Mesenchymal stem cell (in vitro differentiated cells and primary cell): ENCODE measurements at regions not wholly inside any gene's neighbourhood (a gene's known extent, or its start where the extent isn't known, plus 50 kb on each side); places are given as distances from the start of the nearest gene placed in this dataset.

Source experiments
- DNase-seq: peaks from one replicate; pipeline ENCODE4 v3.0.0-alpha.2; 2013
- H2AFZ ChIP-seq: one replicate; pipeline ENCODE4 v1.6.1; 2013; ENCODE audit warnings: low read depth, mild to moderate bottlenecking, control low read depth, inconsistent platforms, low read length, moderate library complexity
- H2AK5ac ChIP-seq: 2 replicates; pipeline ENCODE4 v1.6.1; 2013; ENCODE audit warnings: low read length, moderate library complexity, mild to moderate bottlenecking, inconsistent platforms; ENCODE audit not compliant: severe bottlenecking
- H2BK120ac ChIP-seq: one replicate; pipeline ENCODE4 v1.6.1; 2013; ENCODE audit warnings: low read depth, mild to moderate bottlenecking, inconsistent platforms, low read length, moderate library complexity
- H2BK12ac ChIP-seq, 2 experiments: one replicate each; pipeline ENCODE4 v1.6.1; 2013; ENCODE audit warnings: inconsistent platforms in 2 of 2, low read length in 2 of 2, mild to moderate bottlenecking in 2 of 2, moderate library complexity in 2 of 2, control low read depth in 1 of 2
- H2BK15ac ChIP-seq: one replicate; pipeline ENCODE4 v1.6.1; 2013; ENCODE audit warnings: mild to moderate bottlenecking, low read depth, inconsistent platforms; ENCODE audit not compliant: poor library complexity, severe bottlenecking
- H2BK5ac ChIP-seq: 2 replicates; pipeline ENCODE4 v1.6.1; 2013; ENCODE audit warnings: low read depth, mild to moderate bottlenecking, low read length, control low read depth, inconsistent platforms; ENCODE audit not compliant: poor library complexity, severe bottlenecking
- H3K14ac ChIP-seq, 2 experiments: one replicate each; pipeline ENCODE4 v1.6.1; 2013; ENCODE audit warnings: inconsistent platforms in 2 of 2, low read length in 2 of 2, control low read depth in 1 of 2, mild to moderate bottlenecking in 1 of 2, moderate library complexity in 1 of 2
- H3K18ac ChIP-seq, 2 experiments: one replicate each; pipeline ENCODE4 v1.6.1; 2013; ENCODE audit warnings: inconsistent platforms in 2 of 2, low read length in 2 of 2, control low read depth in 1 of 2, low read depth in 1 of 2, mild to moderate bottlenecking in 1 of 2
- H3K23ac ChIP-seq, 2 experiments: one replicate each; pipeline ENCODE4 v1.6.1; 2013; ENCODE audit warnings: inconsistent platforms in 2 of 2, low read length in 2 of 2, mild to moderate bottlenecking in 2 of 2, moderate library complexity in 2 of 2, control low read depth in 1 of 2
- H3K27ac ChIP-seq: 2 replicates; pipeline ENCODE4 v1.5.1; 2013; ENCODE audit warnings: mild to moderate bottlenecking, moderate library complexity, low read length, control low read depth, inconsistent platforms; ENCODE audit not compliant: poor library complexity, severe bottlenecking
- H3K27me3 ChIP-seq, 2 experiments: 2 replicates each; pipeline versions ENCODE4 v1.6.1 to v1.7.0; 2013; ENCODE audit warnings: low read length in 2 of 2, mild to moderate bottlenecking in 2 of 2, moderate library complexity in 2 of 2, control low read depth in 1 of 2, inconsistent platforms in 1 of 2; ENCODE audit not compliant: control insufficient read depth in 1 of 2, insufficient read depth in 1 of 2
- H3K36me3 ChIP-seq, 2 experiments: 2 replicates each; pipeline versions ENCODE4 v1.6.1 to v1.7.0; 2013; ENCODE audit warnings: low read length in 2 of 2, control low read depth in 1 of 2, inconsistent platforms in 1 of 2, low read depth in 1 of 2, mild to moderate bottlenecking in 1 of 2; ENCODE audit not compliant: insufficient read depth in 2 of 2, control insufficient read depth in 1 of 2
- H3K4ac ChIP-seq, 2 experiments: one replicate each; pipeline ENCODE4 v1.6.1; 2013; ENCODE audit warnings: inconsistent platforms in 2 of 2, low read length in 2 of 2, mild to moderate bottlenecking in 2 of 2, moderate library complexity in 2 of 2, control low read depth in 1 of 2, low read depth in 1 of 2
- H3K4me1 ChIP-seq: 2 replicates; pipeline ENCODE4 v1.6.1; 2013; ENCODE audit warnings: low read depth, low read length, control low read depth; ENCODE audit not compliant: control insufficient read depth, insufficient read depth
- H3K4me2 ChIP-seq: 2 replicates; pipeline ENCODE4 v1.6.1; 2013; ENCODE audit warnings: low read length, mild to moderate bottlenecking, inconsistent platforms; ENCODE audit not compliant: poor library complexity, severe bottlenecking
- H3K4me3 ChIP-seq, 2 experiments: 2 replicates each; pipeline versions ENCODE4 v1.5.1 to v1.7.0; 2013; ENCODE audit warnings: low read length in 2 of 2, mild to moderate bottlenecking in 2 of 2, control low read depth in 1 of 2, low read depth in 1 of 2; ENCODE audit not compliant: insufficient read depth in 1 of 2
- H3K79me1 ChIP-seq: replicated peaks from 2 replicates; pipeline ENCODE4 v1.6.1; 2013; ENCODE audit warnings: mild to moderate bottlenecking, control low read depth, low read length, inconsistent platforms; ENCODE audit not compliant: poor library complexity, severe bottlenecking
- H3K9ac ChIP-seq: 2 replicates; pipeline ENCODE4 v1.7.0; 2013; ENCODE audit warnings: mild to moderate bottlenecking, low read length, moderate library complexity
- H3K9me3 ChIP-seq: 2 replicates; pipeline ENCODE4 v1.7.0; 2013; ENCODE audit warnings: mild to moderate bottlenecking, low read length; ENCODE audit not compliant: control insufficient read depth
- H4K8ac ChIP-seq: one replicate; pipeline ENCODE4 v1.6.1; 2013; ENCODE audit warnings: inconsistent platforms, mild to moderate bottlenecking, low read length, moderate library complexity
- H4K91ac ChIP-seq: one replicate; pipeline ENCODE4 v1.6.1; 2013; ENCODE audit warnings: mild to moderate bottlenecking, low read length, inconsistent platforms
- WGBS: methylation state at CpG from one replicate; pipeline ENCODE4 v1.1.7; 2013; ENCODE audit warnings: mixed read lengths; 5-methylcytosine and 5-hydroxymethylcytosine counted together

GRCh38 chr3:18740631-18741583 is 315.8 kb upstream of the SATB1 start:
- H3K23ac ChIP-seq: no peak overlapping the region
- H3K79me1 ChIP-seq: no peaks in the 10 kb centered on the region
- no peak overlapping the region for H4K91ac ChIP-seq
- DNase-seq: no peak
- H3K36me3 ChIP-seq: no peaks in the 10 kb centered on the region
- H3K4me1 ChIP-seq: no peaks in the 10 kb centered on the region
- WGBS: 87% methylated on average over 7 of the region's 12 CpGs
- H3K14ac ChIP-seq: no peak overlapping the region
- H2BK5ac ChIP-seq: no peak overlapping the region
- no peak overlapping the region for H3K4ac ChIP-seq
- no peak overlapping the region for H3K27ac ChIP-seq
- H2BK12ac ChIP-seq: no peak overlapping the region
- no peak overlapping the region for H3K4me3 ChIP-seq
- no peak overlapping the region for H3K4me2 ChIP-seq
- H3K18ac ChIP-seq: no peak overlapping the region
- no peaks in the 10 kb centered on the region for H3K27me3 ChIP-seq
- H2AK5ac ChIP-seq: no peak overlapping the region
- no peaks in the 10 kb centered on the region for H3K9me3 ChIP-seq
- H2BK120ac ChIP-seq: no peak overlapping the region
- H2AFZ ChIP-seq: no peak overlapping the region
- no peak overlapping the region for H4K8ac ChIP-seq
- no peak overlapping the region for H2BK15ac ChIP-seq
- no peak overlapping the region for H3K9ac ChIP-seq

GRCh38 chr3:18739099-18739433 is 313.9 kb upstream of the SATB1 start:
- WGBS: 79% methylated on average over 2 of the region's 3 CpGs
- Histone ChIP-seq H2BK15ac (no peak overlapping the region), H2AFZ (no peak overlapping the region)

GRCh38 chr3:18738393-18739098 is 313.4 kb upstream of the SATB1 start:
- no peak for DNase-seq
- Histone ChIP-seq H2AK5ac (no peak overlapping the region), H4K8ac (no peak overlapping the region), H3K14ac (no peak overlapping the region), H3K4ac (no peak overlapping the region), H3K4me1 (no peaks in the 10 kb centered on the region), H3K9ac (no peak overlapping the region), H4K91ac (no peak overlapping the region), H3K36me3 (no peaks in the 10 kb centered on the region), H2BK15ac (no peak overlapping the region), H3K79me1 (no peaks in the 10 kb centered on the region), H3K4me3 (no peak overlapping the region), H2BK5ac (no peak overlapping the region), H3K27ac (no peak overlapping the region), H2BK120ac (no peak overlapping the region), H3K18ac (no peak overlapping the region), H3K9me3 (no peaks in the 10 kb centered on the region), H3K27me3 (no peaks in the 10 kb centered on the region), H3K4me2 (no peak overlapping the region), H2AFZ (no peak overlapping the region), H2BK12ac (no peak overlapping the region), H3K23ac (no peak overlapping the region)
- WGBS: 73% methylated on average over 1 of the region's 1 CpG

More at GRCh38 chr3:18739099-18739433, 313.9 kb upstream of the SATB1 start:
- no peak for DNase-seq
- Histone ChIP-seq H3K18ac (no peak overlapping the region), H3K9ac (no peak overlapping the region), H3K4ac (no peak overlapping the region), H3K4me2 (no peak overlapping the region), H3K4me3 (no peak overlapping the region), H4K8ac (no peak overlapping the region), H3K14ac (no peak overlapping the region), H4K91ac (no peak overlapping the region), H3K36me3 (no peaks in the 10 kb centered on the region), H3K79me1 (no peaks in the 10 kb centered on the region), H3K4me1 (no peaks in the 10 kb centered on the region), H3K23ac (no peak overlapping the region), H3K9me3 (no peaks in the 10 kb centered on the region), H3K27ac (no peak overlapping the region), H2AK5ac (no peak overlapping the region), H3K27me3 (no peaks in the 10 kb centered on the region), H2BK5ac (no peak overlapping the region), H2BK12ac (no peak overlapping the region), H2BK120ac (no peak overlapping the region)

- 100% methylated on average over 2 of the region's 2 CpGs for WGBS
- Histone ChIP-seq H2BK12ac (no peak overlapping the region), H3K27ac (no peak overlapping the region), H3K79me1 (no peaks in the 10 kb centered on the region), H3K36me3 (no peaks in the 10 kb centered on the region), H3K18ac (no peak overlapping the region), H4K8ac (no peak overlapping the region), H3K4me1 (no peaks in the 10 kb centered on the region), H3K4me3 (no peak overlapping the region), H2AFZ (no peak overlapping the region), H2BK120ac (no peak overlapping the region), H3K23ac (no peak overlapping the region), H3K9ac (no peak overlapping the region), H3K9me3 (no peaks in the 10 kb centered on the region), H3K27me3 (no peaks in the 10 kb centered on the region), H4K91ac (no peak overlapping the region), H3K14ac (no peak overlapping the region), H2BK5ac (no peak overlapping the region), H2BK15ac (no peak overlapping the region), H3K4ac (no peak overlapping the region), H2AK5ac (no peak overlapping the region), H3K4me2 (no peak overlapping the region)
- DNase-seq: no peak
These were observed 309.9 kb upstream of the SATB1 start for GRCh38 chr3:18735005-18735404.
